HEK293 (cell line): ENCODE measurements at regions not wholly inside any gene's neighbourhood (a gene's known extent, or its start where the extent isn't known, plus 50 kb on each side); places are given as distances from the start of the nearest gene placed in this dataset.

Source experiments
- CTCF ChIA-PET: fragments of 350-600 bp; formaldehyde crosslinking; extraction: SDS; loops from one replicate; lab custom pipeline; 2021; ENCODE audit warnings: antibody characterized with exemption; lab: Yijun Ruan, JAX
- POLR2A ChIA-PET: fragments of 300-600 bp; formaldehyde crosslinking; extraction: SDS; loops from one replicate; lab custom pipeline; 2020; ENCODE audit warnings: antibody characterized with exemption, inconsistent platforms; lab: Yijun Ruan, JAX
- H3K27ac ChIP-seq: fragments of 200-500 bp; sonication (Bioruptor generic); 2 replicates; pipeline ENCODE4 v1.5.1; 2014; ENCODE audit warnings: low read depth, low read length, control low read depth, inconsistent platforms; ENCODE audit errors: extremely low read depth
- H3K36me3 ChIP-seq, 2 experiments: fragments of 200-500 bp in 1 of 2; sonication (Bioruptor generic) in 1 of 2; 1 replicate in 1 of 2; 2 replicates in 1 of 2; pipeline ENCODE4 v1.5.1; 2014 to 2017; ENCODE audit warnings: inconsistent platforms in 2 of 2, low read length in 2 of 2; ENCODE audit not compliant: control insufficient read depth in 2 of 2, insufficient read depth in 1 of 2
- H3K4me1 ChIP-seq: fragments of 200-500 bp; sonication (Bioruptor generic); 2 replicates; pipeline ENCODE4 v1.5.1; 2014; ENCODE audit warnings: mild to moderate bottlenecking, low read length, inconsistent platforms; ENCODE audit not compliant: control insufficient read depth, insufficient read depth
- H3K4me3 ChIP-seq: 2 replicates; pipeline ENCODE4 v1.5.1; 2011; ENCODE audit warnings: low read depth, mild to moderate bottlenecking, control low read depth, low read length, moderate library complexity
- H3K9me3 ChIP-seq: fragments of 200-500 bp; sonication (Bioruptor generic); 2 replicates; pipeline ENCODE4 v1.5.1; 2014; ENCODE audit warnings: low read depth, low read length, inconsistent platforms; ENCODE audit not compliant: control insufficient read depth, insufficient read depth
- IKZF3 ChIP-seq: fragments of 450-650 bp; IDR thresholded peaks from 2 replicates; pipeline ENCODE4 v1.5.0; 2018; ENCODE audit warnings: missing biosample characterization, mild to moderate bottlenecking, missing genetic modification characterization, moderate library complexity
- KLF8 ChIP-seq: fragments of 450-650 bp; formaldehyde crosslinking; IDR thresholded peaks from 2 replicates; pipeline ENCODE4 v1.5.1; 2016; ENCODE audit warnings: missing biosample characterization, missing genetic modification characterization
- MEIS1 ChIP-seq: sonication (generic); formaldehyde crosslinking; IDR thresholded peaks from 2 replicates; pipeline ENCODE4 v1.8.1; 2022; ENCODE audit warnings: missing genetic modification reagents, mild to moderate bottlenecking, borderline replicate concordance
- SCRT1 ChIP-seq: fragments of 450-650 bp; formaldehyde crosslinking; IDR thresholded peaks from 2 replicates; pipeline ENCODE4 v1.5.1; 2016; ENCODE audit warnings: missing biosample characterization, missing genetic modification characterization, borderline replicate concordance
- SCRT2 ChIP-seq: fragments of 450-650 bp; formaldehyde crosslinking; IDR thresholded peaks from 2 replicates; pipeline ENCODE4 v1.5.1; 2016; ENCODE audit warnings: missing biosample characterization, missing genetic modification characterization
- ZBTB10 ChIP-seq: fragments of 450-650 bp; formaldehyde crosslinking; IDR thresholded peaks from 2 replicates; pipeline ENCODE4 v1.5.1; 2016; ENCODE audit warnings: missing biosample characterization, missing genetic modification characterization
- ZFHX2 ChIP-seq: fragments of 450-650 bp; formaldehyde crosslinking; conservative IDR thresholded peaks from 2 replicates; pipeline ENCODE4 v1.5.1; 2016; ENCODE audit warnings: missing biosample characterization, missing genetic modification characterization
- ZNF114 ChIP-seq: fragments of 450-650 bp; formaldehyde crosslinking; IDR thresholded peaks from 2 replicates; pipeline ENCODE4 v1.5.0; 2017; ENCODE audit warnings: missing biosample characterization, missing genetic modification characterization
- ZNF121 ChIP-seq: fragments of 450-650 bp; formaldehyde crosslinking; IDR thresholded peaks from 2 replicates; pipeline ENCODE4 v1.5.1; 2016; ENCODE audit warnings: missing biosample characterization, missing genetic modification characterization
- ZNF132 ChIP-seq: fragments of 450-650 bp; formaldehyde crosslinking; IDR thresholded peaks from 2 replicates; pipeline ENCODE4 v1.5.1; 2017; ENCODE audit warnings: missing biosample characterization, missing genetic modification characterization, borderline replicate concordance
- ZNF155 ChIP-seq: fragments of 450-650 bp; formaldehyde crosslinking; IDR thresholded peaks from 2 replicates; pipeline ENCODE4 v1.5.1; 2016; ENCODE audit warnings: missing biosample characterization, missing genetic modification characterization
- ZNF280D ChIP-seq: fragments of 450-650 bp; formaldehyde crosslinking; IDR thresholded peaks from 2 replicates; pipeline ENCODE4 v1.5.1; 2016; ENCODE audit warnings: missing biosample characterization, missing genetic modification characterization
- ZNF350 ChIP-seq: fragments of 450-650 bp; formaldehyde crosslinking; IDR thresholded peaks from 2 replicates; pipeline ENCODE4 v1.5.0; 2017; ENCODE audit warnings: missing biosample characterization, mild to moderate bottlenecking, missing genetic modification characterization
- ZNF473 ChIP-seq: fragments of 450-650 bp; formaldehyde crosslinking; IDR thresholded peaks from 2 replicates; pipeline ENCODE4 v1.5.1; 2017; ENCODE audit warnings: missing biosample characterization, missing genetic modification characterization
- ZNF530 ChIP-seq: fragments of 450-650 bp; formaldehyde crosslinking; IDR thresholded peaks from 2 replicates; pipeline ENCODE4 v1.5.1; 2016; ENCODE audit warnings: low read depth, missing biosample characterization, missing genetic modification characterization
- ZNF639 ChIP-seq: fragments of 450-650 bp; formaldehyde crosslinking; IDR thresholded peaks from 2 replicates; pipeline ENCODE4 v1.5.1; 2016; ENCODE audit warnings: missing biosample characterization, missing genetic modification characterization

GRCh38 chr4:45188501-45188900 lies 462.1 kb upstream of the GNPDA2 start (continued):
- TF ChIP-seq ZNF473 (tag by site-specific recombination) (no peak), ZNF350 (tag by site-specific recombination) (no peak), ZFHX2 (tag by site-specific recombination) (no peak), ZNF530 (tag by site-specific recombination) (no peak), ZNF132 (tag by site-specific recombination) (no peak), ZNF155 (tag by site-specific recombination) (no peak)

GRCh38 chr4:45186249-45186648 lies 459.9 kb upstream of the GNPDA2 start:
- H3K36me3 ChIP-seq, result no peaks in the 10 kb centered on the region
- ChIA-PET CTCF (no interaction called here), POLR2A (no interaction called here)
- H3K9me3 ChIP-seq, result no peaks in the 10 kb centered on the region
- H3K4me3 ChIP-seq, result no peak overlapping the region
- H3K27ac ChIP-seq, result no peak overlapping the region
- TF ChIP-seq ZNF114 (tag by site-specific recombination), result no peak
- no peak for TF ChIP-seq SCRT1 (tag by site-specific recombination)
- no peak for TF ChIP-seq ZNF121 (tag by site-specific recombination)
- no peak for TF ChIP-seq MEIS1 (CRISPR knock-in tag)
- no peaks in the 10 kb centered on the region for H3K4me1 ChIP-seq

- no peak for TF ChIP-seq KLF8
- Histone ChIP-seq H3K9me3 (no peaks in the 10 kb centered on the region), H3K27ac (no peak overlapping the region), H3K4me3 (no peak overlapping the region), H3K36me3 (no peaks in the 10 kb centered on the region), H3K4me1 (no peaks in the 10 kb centered on the region)
- ChIA-PET CTCF (no interaction called here), POLR2A (no interaction called here)
These were observed 457.5 kb upstream of the GNPDA2 start for GRCh38 chr4:45183905-45184304.

GRCh38 chr4:45172636-45173035 lies 446.3 kb upstream of the GNPDA2 start:
- no peak overlapping the region for H3K4me3 ChIP-seq
- TF ChIP-seq ZNF280D (no peak), IKZF3 (no peak), ZNF639 (no peak), SCRT2 (tag by site-specific recombination) (no peak), ZBTB10 (tag by site-specific recombination) (no peak)
- POLR2A ChIA-PET, result no interaction called here
- H3K9me3 ChIP-seq, result no peaks in the 10 kb centered on the region
- H3K36me3 ChIP-seq, result no peaks in the 10 kb centered on the region
- H3K4me1 ChIP-seq, result no peaks in the 10 kb centered on the region
- CTCF ChIA-PET, result interaction anchor here (0.6 kb wide), 1 partner anchor 783 kb away, joined by 3 read pairs; no protein-coding TSS in a partner anchor
- H3K27ac ChIP-seq, result no peak overlapping the region
